GM18873 (cell line): ENCODE measurements at regions not wholly inside any gene's neighbourhood (a gene's known extent, or its start where the extent isn't known, plus 50 kb on each side); places are given as distances from the start of the nearest gene placed in this dataset.
"Not testable (repeated sequence)": the region's sequence is repeated elsewhere in the genome, so short reads cannot be mapped to it uniquely, and the experiment has no call there.

Experiments
- ATAC-seq: cut with Tn5 transposase; IDR thresholded peaks from one replicate; pipeline ENCODE4 v1.9.1; 2021; ENCODE audit warnings: mild to moderate bottlenecking, moderate library complexity, moderate number of reproducible peaks; ENCODE audit not compliant: unreplicated experiment, low FRiP score

- no peak for ATAC-seq
These were observed 59.4 kb downstream of the BLTP3B start for GRCh38 chr12:100083308-100083707.

DNA sequence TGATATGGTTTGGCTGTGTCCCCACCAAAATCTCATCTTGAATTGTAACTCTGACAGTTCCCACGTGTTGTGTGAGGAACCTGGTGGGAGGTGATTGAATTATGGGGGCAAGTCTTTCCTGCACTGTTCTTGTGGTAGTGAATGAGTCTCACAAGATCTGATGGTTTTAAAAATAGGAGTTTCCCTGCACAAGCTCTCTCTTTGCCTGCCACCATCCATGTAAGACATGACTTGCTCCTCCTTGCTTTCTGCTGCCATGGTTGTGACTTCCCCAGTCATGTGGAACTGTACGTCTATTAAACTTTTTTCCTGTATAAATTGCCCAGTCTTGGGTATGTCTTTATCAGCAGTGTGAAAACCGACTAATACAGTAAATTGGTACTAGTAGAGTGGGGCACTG lies 63.9 kb downstream of the BLTP3B start:
- not testable (repeated sequence) for ATAC-seq

GRCh38 chr12:100077367-100077766 lies 65.3 kb downstream of the BLTP3B start:
- no peak for ATAC-seq

DNA sequence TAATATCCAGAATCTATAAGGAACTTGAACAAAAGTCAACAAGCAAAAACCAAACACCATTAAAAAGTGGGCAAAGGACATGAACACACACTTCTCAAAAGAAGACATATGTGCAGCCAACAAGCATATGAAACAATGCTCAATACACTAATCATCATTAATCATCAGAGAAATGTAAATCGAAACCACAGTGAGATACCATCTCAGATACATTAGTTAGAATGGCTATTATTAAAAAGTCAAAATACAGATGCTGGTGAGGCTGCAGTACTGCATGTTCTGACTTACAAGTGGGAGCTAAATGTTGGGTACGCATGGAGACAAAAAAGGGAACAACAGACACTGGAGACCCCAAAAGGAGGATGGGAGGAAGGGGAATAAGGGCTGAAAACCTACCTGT lies 67.1 kb downstream of the BLTP3B start:
- ATAC-seq = no peak

DNA sequence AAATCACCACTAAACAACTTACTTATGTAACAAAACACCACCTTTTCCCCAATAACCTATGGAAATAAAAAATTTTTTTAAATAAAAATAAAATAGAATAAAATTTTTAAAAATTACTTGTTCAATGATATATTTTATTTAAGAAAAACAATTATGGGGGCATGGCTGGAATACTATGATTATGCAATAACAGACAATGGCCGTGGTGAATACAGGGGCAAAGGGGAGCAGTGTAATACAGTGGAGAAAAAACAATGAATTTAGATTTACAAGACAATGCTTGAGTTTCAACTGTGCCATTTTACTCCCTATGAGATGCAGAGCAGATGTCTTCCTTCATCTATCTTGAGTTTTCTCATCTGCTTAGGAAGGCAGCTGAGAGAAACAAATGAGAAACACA lies 72.9 kb downstream of the BLTP3B start:
- ATAC-seq = no peak

DNA sequence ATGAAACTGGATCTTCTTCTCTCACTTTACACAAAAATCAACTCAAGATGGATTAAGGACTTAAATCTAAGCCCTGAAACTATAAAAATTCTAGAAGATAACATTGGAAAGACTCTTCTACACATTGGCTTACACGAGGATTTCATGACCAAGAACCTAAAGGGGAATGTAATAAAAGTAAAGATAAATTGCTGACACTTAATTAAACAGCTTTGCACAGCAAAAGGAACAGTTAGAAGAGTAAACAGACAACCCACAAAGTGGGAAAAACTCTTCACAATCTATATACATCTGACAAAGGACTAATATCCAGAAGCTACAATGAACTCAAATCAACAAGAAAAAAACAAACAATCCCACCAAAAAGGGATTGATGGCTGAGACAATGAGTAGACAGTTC lies 74.4 kb downstream of the BLTP3B start:
- no peak for ATAC-seq

- ATAC-seq = no peak
These were observed 77.1 kb upstream of the ANKS1B start for GRCh38 chr12:100061814-100062213.

- ATAC-seq = peak; percentile 78
These were observed 73.8 kb upstream of the ANKS1B start for GRCh38 chr12:100058482-100059029.

DNA sequence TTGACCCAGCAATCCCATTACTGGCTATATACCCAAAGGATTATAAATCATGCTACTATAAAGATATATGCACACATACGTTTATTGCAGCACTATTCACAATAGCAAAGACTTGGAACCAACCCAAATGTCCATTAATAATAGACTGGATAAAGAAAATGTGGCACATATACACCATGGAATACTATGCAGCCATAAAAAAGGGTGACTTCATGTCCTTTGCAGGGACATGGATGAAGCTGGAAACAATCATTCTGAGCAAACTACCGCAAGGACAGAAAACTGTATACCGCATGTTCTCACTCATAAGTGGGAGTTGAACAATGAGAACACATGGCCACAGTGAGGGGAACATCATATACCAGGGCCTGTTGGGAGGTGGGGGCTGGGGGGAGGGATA lies 61.5 kb upstream of the ANKS1B start:
- ATAC-seq = not testable (repeated sequence)

DNA sequence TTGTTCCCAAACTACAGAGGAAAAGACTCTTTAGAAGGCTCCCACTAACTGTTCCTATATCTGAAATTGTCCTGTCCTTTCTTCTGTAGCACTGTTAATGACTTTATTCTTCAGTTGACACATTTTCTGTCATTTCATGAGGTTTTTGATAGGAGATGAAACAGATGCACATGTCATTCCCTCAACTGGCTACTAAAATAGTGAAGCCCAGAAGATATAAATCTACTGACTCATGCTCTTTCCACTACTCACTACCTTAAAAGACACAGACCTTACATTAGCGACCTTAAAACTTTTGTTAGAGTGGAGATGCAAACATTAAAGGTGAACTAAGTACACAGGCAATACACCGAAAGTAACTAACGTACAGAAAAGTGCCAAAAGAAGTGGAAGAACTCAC lies 59.5 kb upstream of the ANKS1B start:
- no peak for ATAC-seq

DNA sequence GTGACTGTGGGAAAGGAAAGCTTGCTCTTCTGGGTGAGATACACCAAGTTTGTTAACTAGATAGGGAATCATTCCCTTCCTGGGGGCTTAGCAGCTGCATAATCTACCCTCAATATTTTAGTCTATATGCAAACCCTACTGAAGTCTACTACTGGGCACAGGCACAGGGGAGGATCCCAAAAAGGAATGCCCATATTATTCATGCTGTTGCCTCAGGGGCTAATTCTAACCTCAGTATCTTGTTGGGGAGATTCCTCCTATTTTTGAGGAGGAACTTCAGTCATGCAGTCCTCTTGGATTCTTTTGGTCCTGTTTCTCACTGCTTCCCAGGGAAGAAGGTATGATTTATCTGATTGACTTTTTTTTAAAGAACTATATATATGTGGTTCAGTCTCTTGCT lies 58.9 kb upstream of the ANKS1B start:
- ATAC-seq = no peak
